ENCODE measurements at regions not wholly inside any gene's neighbourhood (a gene's known extent, or its start where the extent isn't known, plus 50 kb on each side); places are given as distances from the start of the nearest gene placed in this dataset.

DNA sequence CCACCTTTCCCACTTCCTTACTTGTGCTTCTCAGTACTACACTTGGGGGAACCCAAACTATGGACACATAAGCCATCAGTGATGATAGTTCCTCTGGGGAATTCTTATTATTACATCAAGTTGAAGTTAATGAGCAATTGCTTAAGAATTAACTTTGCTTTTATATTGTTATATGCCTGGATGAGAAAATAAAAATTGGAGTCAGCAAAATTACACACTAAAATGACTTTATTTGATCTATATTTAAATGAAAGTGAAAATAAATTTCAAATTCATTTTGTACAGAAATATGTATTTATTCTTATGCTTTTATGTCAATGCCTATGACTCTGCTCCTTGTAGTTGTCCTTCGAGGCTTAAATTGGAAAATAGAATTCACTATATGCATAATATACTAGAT, 149.4 kb upstream of the KCND2 start:
- no peak for TF ChIP-seq EZH2 (IDR thresholded peaks at IDR 0.05; ENCODE audit: borderline replicate concordance, insufficient read depth, low read depth, low read length, poor library complexity, severe bottlenecking)
- TF ChIP-seq, protein P1, sequence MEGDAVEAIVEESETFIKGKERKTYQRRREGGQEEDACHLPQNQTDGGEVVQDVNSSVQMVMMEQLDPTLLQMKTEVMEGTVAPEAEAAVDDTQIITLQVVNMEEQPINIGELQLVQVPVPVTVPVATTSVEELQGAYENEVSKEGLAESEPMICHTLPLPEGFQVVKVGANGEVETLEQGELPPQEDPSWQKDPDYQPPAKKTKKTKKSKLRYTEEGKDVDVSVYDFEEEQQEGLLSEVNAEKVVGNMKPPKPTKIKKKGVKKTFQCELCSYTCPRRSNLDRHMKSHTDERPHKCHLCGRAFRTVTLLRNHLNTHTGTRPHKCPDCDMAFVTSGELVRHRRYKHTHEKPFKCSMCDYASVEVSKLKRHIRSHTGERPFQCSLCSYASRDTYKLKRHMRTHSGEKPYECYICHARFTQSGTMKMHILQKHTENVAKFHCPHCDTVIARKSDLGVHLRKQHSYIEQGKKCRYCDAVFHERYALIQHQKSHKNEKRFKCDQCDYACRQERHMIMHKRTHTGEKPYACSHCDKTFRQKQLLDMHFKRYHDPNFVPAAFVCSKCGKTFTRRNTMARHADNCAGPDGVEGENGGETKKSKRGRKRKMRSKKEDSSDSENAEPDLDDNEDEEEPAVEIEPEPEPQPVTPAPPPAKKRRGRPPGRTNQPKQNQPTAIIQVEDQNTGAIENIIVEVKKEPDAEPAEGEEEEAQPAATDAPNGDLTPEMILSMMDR (IDR thresholded peaks at IDR 0.05), result no peak
